GM20000 (cell line): ENCODE measurements at regions not wholly inside any gene's neighbourhood (a gene's known extent, or its start where the extent isn't known, plus 50 kb on each side); places are given as distances from the start of the nearest gene placed in this dataset.

ENCODE experiments used
- DNase-seq: peaks from one replicate; pipeline ENCODE4 v3.0.0; 2012; ENCODE audit warnings: low spot score
- TF ChIP-seq, protein P1 (sequence below): IDR thresholded peaks from 2 replicates; pipeline ENCODE4 v1.5.1; 2012; ENCODE audit warnings: mild to moderate bottlenecking, control low read depth; ENCODE audit errors: extremely low read depth, missing control alignments

DNA sequence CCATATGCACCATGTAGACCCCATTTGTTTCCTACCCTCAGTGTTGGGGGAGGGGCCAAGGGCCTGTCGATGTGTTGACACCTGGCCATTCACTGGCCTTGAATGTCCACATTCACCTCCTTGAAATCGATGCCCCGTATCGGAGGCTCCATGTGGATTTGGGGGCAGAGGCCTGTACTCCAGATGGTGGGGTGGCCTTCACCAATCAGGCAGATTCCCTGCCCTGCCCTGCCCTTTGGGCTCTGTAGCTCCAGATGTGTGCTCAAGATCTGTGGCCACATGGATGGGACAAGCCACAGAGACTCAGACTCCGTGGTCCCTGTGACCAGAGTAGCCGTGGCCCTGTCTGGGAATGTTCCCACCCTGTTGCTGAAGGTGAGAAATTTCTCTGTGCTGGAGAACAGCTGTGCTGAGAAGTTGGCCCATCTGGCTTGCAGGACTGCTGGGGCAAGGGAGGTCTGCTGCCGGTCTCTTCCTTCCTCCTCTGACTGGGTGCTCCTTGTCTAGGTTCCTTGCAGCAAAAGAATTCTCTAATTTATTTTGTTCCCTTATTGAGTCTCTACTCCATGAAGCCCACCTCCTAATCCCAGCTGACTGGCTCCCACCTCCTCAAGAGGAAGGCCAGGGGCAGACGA lies 221.3 kb downstream of the SEC14L1 start:
- TF ChIP-seq, protein P1, sequence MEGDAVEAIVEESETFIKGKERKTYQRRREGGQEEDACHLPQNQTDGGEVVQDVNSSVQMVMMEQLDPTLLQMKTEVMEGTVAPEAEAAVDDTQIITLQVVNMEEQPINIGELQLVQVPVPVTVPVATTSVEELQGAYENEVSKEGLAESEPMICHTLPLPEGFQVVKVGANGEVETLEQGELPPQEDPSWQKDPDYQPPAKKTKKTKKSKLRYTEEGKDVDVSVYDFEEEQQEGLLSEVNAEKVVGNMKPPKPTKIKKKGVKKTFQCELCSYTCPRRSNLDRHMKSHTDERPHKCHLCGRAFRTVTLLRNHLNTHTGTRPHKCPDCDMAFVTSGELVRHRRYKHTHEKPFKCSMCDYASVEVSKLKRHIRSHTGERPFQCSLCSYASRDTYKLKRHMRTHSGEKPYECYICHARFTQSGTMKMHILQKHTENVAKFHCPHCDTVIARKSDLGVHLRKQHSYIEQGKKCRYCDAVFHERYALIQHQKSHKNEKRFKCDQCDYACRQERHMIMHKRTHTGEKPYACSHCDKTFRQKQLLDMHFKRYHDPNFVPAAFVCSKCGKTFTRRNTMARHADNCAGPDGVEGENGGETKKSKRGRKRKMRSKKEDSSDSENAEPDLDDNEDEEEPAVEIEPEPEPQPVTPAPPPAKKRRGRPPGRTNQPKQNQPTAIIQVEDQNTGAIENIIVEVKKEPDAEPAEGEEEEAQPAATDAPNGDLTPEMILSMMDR = no peak
- no peak for DNase-seq

DNA sequence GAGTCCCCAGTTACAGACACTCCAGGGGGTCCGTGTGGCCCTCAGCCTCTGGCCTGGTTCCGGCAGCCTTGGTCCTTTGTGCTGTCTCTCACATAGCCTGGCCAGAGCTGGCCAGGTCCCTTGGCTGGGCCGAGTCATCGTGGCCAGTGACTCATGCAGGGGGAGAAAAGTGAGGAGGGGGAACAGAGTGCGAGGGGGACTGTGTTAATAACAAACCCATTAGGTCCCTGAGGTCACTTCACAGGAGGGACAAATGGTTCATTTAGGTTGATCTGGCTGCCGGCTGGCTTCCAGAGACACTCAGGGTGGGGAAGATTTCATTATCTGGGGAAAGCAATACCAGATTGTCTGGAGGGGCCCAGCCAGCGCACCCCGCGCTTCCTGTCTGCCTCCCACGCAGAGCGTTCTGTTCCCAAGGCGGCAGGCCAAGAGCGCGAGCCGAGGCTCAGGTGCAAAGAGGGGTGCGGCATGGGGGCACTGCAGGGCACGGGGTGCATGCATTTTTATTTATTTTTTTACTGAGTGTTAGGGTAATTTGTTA lies 223.1 kb downstream of the SEC14L1 start:
- TF ChIP-seq, protein P1 = no peak
- no peak for DNase-seq

DNA sequence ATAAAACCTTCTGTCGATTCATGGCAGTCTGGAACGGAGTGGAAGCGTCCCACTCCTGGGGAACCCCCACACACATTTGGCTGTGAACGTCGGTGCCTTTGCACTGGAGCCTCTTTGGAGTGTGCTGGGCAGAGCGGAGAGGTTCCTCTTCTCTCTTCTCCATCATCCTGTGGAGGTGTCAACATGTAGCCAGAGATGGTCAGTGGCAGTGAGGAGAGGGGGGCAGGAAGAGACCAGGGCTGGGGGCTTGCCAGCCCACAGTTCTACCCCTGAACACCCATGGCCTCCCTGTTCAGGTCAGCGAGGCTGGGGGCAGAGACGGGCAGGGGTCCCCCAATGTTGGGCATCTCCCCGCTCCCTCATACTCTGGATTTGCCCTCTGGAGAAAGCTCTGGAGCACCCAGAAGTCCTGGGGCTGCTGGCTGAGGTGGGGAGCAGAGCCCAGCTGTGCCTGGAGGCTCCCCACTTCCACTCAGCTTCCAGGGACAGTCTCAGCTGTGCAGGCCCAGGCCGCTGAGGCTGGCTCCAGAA lies 223.7 kb downstream of the SEC14L1 start:
- TF ChIP-seq, protein P1 = no peak

DNA sequence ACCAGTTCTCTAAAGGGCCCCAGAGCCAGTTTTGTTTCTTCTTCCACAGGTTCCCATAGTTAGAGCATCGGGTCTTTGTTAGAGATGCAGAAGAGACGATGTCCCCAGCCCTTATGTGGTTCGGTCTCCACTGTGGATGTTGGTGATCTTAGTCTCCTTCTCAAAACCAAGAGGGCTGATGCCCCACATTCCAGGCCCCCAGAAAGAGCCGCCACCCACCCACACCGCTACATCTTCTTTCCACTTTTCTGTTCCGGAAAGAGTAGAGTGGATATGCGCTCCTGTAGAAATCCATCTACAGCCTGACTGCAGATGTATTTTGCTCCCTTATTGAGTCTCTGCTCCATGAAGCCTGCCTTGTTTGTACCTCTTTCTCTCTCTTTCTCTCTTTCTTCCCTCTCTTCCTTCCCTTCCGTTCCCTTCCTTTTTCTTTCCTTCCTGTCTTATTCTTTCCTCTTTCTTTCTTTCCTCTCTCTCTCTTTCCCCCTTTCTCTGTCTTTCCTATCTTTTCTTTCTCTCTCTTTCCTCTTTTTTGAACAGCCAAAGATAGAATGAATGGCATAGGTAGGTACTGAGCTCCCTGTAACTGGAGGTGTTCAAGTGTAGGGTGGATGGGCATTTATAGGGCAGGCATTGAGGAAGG lies 224.3 kb downstream of the SEC14L1 start:
- DNase-seq = no peak
- TF ChIP-seq, protein P1 = no peak

More for the DNA sequence above, 223.7 kb downstream of the SEC14L1 start:
- no peak for DNase-seq

DNA sequence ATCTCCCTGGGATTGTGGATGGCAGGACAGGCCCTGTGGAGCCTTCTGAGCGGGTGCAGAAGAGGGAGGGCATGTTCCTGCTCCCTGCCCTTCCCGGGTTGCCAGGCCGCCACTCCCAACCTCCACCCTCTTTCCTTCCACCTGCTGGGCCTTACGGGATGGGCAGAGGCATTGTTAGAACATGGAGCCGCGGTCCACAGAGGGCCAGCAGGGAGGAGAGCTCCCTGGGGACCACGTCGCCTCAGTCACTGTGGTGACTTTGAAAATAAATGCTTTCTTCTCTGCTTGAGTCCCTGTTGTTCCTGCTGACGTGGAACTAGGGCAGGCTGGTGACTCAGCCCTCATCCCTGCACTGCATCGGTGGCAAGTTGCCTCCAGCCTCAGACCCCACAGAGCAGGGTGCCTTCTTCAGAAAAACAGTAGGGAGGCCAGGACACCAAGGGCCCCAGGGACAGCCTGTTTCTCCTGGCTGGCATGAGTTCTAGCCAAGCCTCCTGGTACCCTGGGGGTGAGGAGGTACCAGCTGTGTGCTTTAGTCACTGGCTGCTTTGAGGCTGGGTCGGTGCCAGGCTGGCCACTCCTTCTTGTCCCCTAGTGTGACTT lies 224.9 kb downstream of the SEC14L1 start:
- TF ChIP-seq, protein P1 = no peak
- DNase-seq = no peak

DNA sequence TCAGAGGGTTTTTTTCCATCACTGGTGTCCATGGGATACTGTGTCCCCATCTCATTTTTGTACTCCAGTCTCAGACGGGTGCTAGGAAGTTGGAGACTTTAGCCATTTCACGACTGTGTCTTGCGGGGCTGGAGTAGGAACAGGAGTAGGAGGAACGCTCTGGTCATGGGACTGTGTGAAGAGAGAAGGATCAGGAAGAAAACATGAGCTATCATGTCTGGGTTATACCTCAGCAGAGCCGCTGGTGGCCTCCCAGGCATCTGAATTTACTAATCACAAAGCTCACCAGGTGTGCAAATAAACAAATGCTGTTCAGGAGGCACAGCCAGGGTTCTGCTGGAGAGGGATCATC lies 225.4 kb downstream of the SEC14L1 start:
- TF ChIP-seq, protein P1 = no peak
- DNase-seq = no peak

DNA sequence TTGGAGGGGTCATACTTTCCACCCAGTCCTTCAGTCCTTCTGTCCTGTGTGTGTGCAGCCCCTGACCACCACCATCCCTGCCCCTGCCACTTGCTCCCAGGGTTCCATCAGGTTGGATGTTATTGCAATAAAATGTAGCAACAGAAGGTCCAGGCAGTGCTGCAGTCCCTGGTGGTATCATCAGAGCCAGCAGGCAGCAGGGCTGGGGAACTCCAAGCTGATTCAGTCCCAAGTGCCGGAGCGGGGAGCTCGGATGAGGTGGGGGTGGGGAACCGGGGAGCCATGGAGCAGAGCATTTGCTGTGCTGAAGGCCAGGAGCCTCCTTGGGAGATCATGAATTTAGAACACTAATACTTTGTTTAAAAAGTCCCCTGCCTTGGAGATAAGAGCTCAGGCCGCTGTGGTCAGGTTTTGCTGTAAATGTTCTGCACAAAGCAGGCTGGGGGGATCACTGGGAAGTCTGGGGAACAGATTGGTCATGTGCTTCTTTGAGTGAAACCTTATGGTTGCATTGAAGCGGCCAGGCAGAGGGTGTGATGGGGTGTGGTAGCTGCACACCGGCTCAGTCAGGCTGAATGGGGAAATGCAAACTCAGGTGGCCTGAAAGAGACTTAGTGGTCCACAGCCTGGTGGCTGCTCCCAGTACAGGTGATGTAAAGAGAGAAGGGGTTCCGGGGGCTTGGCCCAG lies 225.9 kb downstream of the SEC14L1 start:
- DNase-seq = peak; percentile 64
- TF ChIP-seq, protein P1 = no peak
